NCI-H1092 (cell line): ENCODE measurements at regions not wholly inside any gene's neighbourhood (a gene's known extent, or its start where the extent isn't known, plus 50 kb on each side); places are given as distances from the start of the nearest gene placed in this dataset.
"Not testable (repeated sequence)": the region's sequence is repeated elsewhere in the genome, so short reads cannot be mapped to it uniquely, and the experiment has no call there.

Source experiments
- DNase-seq: peaks from one replicate; lab custom pipeline; 2025; lab: John Stamatoyannopoulos, UW

DNA sequence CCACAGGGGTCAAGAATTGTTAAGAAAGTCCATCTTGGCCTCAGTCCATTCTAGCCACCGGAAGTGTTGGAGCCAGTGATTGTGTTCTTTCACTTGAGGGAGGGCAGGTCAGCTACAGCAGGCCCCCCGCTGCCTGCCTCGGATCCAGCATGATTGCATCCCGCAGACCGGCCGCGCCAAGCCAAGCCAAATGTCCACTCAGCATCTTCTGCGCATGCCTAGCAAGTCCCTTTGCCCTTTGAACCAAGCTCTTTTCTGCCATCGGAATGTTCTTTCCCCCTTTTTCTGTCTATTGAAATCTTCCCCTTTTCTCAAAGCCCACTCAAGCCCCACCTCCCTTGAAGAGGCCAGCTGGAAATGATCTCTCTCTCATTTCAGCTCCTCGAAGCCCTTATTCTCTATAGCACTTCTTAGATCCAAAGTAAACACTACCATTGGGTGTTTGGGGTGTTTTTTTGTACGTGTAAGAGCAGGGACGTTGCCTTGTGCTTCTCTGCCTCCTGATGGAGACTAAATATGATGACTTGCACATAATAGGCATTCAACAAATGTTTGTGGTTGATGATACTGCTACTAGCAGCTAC lies 147.8 kb upstream of the BCOR start:
- no peak for DNase-seq

DNA sequence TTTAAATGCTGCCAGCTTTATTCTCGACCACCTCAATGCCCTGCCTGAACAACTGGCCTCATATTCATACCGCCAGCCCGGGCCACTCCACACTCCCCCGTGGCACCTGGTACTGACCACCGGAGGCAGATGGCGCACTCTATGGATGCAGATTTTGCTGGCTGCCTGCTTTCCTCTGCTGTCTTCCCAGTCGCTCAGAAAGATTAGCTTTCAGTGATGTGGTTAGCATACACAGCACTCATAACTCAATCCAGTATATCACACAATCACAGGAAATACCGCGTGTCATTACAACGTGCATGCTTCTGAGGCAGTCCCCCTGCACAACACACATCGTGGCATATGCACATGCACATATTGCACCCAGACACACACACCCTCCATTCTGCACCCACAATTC lies 147.2 kb upstream of the BCOR start:
- DNase-seq = no peak

DNA sequence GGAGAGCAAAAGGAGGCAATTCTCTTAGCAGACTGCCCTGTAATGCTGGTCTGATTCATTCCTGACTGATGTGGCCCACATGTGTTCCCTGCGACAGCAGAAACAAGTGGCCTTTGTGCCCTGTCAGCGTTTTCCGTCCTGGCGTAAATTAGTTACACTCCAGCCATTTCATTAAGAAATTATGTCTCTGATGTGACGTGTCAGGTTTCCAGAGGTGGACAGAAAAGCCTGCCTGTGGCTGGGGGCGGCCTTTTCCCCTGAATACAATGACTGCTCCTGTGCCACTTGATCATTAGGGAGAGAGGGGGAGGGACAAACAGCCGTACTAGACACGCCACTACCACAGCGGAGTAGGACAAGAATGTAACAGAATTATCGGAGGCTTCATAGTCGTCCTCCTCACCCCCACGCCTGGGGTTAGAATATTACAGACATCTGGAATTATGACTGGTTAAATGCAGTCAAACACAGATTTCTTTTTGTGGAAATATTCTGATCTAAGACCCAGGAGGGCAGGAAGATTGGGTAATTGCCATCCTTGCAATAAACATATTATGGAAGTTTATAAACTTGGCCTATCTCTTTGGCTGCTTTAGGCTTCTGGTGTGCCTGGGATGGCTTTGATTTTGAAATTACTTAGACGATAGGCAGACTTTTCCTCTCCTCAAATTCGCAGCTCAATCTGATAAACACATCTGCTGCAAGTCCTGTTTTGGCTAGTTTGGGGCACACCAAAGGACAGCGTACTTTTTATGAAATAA lies 146.2 kb upstream of the BCOR start:
- DNase-seq = no peak

DNA sequence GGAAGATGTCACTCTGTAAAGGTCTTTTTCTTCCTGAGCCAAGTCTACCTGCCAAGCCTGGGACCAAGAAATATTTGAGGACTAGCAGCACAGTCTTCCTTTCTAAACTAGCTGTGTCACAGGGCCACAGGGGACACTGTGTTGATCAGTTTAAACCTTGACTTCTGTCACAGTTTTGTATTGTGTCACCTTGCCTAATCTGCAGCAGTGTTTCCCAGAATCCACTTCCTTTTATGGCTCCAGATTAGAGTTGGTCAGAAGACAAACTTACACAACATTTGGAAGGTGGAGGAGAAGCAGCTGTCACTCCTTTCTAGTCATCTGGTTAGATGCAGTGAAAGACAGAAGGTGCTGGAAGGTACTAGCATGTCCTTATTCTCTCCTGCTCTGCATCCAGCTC lies 143.1 kb upstream of the BCOR start:
- DNase-seq = no peak

DNA sequence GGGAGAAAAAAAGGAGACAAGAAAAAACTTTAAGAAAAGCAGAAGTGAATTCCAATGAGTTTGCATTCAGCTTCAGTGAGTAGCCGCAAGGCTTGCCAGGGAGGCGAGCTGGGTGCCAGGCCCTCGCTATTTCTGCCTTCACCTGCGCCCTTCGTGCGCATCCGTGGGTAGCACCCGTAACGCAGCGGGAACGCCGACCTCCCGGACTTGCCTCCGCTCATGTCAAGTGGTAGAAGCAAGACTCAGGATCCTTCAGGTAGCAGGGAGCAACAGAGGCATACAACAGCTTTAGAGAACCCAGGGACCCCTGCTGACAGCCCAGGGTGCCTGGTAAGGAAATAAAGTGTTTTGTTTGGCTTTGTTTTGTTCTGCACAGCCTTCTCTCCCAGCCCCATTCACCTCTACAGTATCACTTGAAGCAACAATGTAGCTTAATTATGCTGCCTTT lies 140.0 kb upstream of the BCOR start:
- DNase-seq = no peak

DNA sequence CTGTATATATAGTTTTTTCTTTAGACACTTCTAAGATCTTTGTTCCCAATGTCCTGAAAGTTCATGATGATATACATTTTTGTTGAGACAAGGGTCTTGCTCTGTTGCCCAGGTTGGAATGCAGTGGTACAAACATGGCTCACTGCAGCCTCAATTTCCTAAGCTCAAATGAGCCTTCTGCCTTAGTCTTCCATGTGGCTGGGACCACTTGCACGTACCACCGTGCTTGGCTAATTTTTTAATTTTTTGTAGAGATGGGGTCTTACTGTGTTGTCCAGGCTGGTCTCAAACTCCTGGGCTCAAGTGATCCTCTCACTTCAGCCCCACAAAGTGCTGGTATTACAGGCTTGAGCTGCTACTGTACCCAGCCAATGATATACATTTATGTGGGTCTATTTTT lies 132.9 kb upstream of the BCOR start:
- DNase-seq = no peak

DNA sequence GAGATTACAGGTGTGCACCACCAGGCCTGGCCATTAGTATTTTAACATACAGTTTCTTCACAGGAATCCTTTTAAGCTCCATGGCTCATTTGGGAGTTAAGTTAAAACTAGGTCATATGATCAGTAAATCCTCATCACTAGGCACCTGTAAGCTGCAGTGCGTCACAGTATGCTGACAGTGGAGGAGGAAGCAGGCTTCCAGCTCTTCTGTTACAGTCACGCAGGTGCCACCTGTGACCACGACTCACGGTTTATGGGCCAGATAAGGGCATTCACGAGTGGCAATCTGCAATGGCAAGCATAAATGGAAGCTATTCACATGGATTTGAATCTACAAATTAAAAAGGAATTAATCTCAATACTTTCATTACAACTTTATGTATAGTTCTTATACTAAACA lies 129.4 kb upstream of the BCOR start:
- DNase-seq = no peak

DNA sequence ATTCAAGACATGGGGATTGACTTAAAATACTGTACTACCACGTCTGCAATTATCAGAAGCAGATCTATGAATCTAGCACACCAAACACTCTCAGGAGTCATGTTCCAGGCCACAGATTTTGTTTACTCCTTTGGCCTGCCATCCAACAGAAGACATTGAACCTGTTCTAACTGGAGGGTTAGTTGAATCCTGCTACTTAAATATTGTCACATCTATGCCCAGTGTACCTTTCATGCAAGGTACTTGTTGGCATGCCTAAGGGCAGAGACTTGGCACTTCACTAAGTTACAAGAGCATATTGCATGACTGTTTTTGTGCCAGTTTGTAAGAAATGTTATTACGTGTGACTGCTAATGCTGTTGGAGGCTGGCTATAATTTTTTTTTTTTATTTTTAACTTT lies 126.9 kb upstream of the BCOR start:
- DNase-seq = no peak

DNA sequence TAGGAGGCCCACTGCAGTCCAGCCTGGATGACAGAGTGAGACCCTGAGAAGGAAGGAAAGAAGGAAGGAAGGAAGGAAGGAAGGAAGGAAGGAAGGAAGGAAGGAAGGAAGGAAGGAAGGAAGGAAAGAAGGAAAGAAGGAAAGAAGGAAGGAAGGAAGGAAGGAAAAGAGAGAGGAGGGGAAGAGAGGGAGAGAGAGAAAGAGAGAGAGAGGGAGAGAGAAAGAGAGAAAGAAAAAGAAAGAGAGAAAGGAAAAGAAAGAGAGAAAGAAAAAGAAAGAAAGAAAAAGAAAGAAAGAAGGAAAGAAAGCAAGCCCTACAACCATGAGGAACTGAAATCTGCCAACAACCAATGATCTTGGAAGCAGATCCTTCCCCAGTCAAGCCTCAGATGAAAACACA lies 124.9 kb upstream of the BCOR start:
- not testable (repeated sequence) for DNase-seq

DNA sequence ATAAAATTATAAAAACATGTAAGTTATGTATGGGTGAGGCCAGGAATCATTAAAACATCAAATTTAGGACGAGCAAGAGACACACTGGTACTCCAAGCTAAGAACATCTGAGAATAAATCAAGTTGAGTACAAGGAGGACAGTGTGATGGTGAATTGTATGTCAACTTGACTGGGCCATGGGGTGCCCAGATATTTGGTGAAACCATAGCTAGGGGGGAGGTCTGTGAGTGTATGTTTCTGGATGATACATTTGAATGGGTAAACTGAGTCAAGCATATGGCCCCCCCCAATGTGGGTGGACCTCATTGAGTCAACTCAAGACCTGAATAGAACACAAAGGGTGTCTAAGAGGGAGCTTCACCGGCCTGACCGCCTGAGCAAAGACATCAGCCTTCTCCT lies 115.3 kb upstream of the BCOR start:
- DNase-seq = no peak

DNA sequence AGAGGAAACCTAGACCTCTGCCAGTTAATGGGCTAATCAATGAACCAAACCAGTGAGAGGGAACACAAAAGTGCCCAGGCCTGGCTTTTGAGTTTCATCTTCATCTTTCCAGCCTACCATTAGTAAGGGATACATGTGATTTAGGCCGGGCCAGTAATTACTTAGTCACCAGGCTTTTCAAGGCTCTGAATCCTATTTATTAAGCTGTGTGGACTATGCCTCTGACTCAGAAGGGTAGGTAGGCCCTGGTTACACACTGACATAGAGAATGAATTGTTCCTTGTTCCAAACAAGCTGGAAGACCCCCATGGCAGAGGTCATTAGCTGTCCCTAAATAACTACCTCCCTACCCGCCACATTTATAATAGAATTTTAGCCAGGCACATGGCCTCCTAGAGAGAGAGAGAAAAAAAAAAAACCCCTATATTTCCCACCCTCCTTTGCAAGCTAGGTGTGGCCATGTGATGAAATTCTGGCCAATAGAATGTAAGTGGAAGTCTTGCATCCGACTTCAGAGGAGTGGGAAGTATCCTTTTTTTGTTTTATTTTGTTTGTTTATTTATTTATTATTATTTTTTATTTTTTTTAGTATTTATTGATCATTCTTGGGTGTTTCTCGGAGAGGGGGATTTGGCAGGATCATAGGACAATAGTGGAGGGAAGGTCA lies 112.3 kb upstream of the BCOR start:
- DNase-seq = no peak

DNA sequence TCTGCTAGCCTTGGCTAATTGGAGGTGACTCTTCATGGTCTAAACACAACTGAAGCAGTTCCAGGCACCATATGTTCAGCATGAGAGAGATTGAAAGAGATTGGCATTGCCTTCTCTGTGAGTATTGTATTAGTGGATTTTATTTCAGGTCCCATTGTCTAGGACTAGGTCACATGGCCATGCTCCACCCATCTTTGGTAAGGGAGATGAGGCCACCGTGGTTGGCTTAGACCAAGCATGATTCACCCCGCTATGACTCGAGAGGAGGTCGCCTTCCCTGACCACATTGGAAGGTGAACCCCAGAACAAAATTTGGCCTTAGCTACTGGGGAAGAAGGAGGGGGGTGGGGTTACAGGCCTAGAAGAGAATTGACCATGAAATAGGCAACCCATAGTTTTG lies 109.9 kb upstream of the BCOR start:
- no peak for DNase-seq

DNA sequence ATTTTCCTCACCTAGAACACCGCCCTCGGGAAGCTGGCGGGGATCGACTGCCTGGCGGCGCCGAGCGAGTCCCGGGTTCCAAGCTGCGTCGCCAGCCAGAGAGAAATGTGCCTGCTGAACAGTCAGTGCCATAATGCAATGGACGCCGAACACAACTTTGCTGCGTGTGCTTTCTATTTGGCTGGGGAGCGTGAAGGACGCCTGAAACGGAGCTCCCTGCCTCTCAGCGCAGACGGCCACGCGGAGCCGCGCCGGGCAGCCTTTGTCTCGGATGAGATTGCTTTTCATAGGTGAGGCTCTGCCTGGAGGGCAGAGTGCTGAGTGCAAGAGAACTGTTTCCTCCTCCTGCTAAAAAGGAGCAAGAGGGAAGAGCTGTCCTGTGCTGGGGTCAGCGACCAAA lies 107.7 kb upstream of the BCOR start:
- no peak for DNase-seq

DNA sequence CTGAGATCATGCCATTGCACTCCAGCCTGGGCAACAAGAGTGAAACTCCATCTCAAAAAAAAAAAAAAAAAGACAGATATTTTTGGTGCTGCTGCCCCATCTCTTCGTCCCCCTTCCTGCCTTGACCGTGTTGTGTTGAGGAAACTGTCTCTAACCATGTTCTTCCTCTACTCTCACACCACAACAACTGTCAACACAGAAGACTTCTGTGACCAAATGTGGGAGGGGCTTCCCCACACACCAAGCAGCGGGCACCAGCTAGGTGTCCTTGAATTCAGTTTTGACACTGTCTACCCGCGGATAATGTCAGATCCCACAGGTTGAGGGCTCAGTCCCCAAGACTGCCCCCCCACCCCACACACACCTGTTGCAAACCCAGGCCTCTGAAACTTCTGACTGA lies 104.7 kb upstream of the BCOR start:
- DNase-seq = no peak

DNA sequence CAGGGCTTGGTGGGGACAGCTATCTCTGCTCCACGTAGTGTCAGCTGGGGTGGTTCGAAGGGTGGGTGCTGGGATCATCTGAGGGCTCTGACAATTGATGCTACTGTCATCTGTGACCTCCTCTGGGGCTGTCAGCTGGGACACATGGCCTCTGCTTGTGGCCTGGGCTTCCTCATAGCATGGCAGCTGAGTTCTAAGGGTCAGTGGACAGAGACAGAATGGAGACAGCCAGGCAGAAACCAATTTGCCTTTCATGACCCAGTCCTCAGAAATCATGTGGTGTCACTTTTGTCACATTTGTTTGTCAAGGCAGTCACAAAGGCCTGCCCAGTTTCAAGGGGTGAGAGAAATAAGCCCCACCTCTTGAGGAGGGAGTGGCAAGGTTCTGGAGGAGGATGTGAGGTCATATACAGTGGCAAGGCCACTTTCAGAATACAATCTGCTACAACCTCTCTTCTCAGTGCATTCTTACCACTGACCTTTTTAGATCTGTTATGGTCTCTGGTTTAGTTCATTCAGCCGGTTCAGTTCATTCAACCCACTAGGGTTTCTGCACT lies 103.6 kb upstream of the BCOR start:
- DNase-seq = no peak

DNA sequence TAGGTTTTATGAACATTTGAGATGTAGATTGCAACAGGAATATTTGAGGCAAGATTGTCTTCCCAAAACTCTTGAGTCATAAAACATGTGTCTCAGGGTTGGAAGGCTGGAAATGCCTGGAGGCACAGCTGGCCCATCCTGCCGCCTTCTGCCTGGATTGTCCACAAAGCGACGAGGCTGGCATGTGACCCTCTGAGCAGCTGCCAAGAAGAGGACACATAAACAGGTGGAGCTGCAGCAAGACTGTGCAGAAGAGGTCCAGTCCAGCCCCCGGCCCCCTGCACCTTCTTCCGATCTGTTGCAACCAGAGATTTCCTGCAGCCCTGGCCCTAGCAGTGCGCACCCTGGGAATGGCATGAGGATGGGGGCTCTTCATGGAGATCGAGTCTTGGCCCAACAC lies 101.9 kb upstream of the BCOR start:
- DNase-seq = no peak

DNA sequence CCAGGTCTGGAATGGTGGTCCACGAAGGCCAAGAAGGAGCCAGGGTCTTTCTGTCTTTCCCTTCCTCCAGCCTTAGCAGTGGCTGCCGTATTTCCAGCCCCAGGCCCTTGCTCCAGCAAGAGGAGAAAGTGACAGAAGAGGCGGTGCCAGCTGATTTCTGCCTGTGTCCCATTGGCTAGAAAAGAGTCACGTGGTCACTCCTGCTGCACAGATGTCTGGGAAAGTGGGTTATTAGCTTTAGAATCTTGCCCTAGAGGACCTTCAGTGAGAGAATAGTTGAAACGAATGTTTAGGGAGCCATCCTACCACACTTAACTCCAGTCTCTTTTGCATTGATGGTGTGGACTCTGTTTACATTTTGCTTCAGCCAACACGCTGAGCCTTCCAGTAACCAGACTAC lies 99.3 kb upstream of the BCOR start:
- no peak for DNase-seq

DNA sequence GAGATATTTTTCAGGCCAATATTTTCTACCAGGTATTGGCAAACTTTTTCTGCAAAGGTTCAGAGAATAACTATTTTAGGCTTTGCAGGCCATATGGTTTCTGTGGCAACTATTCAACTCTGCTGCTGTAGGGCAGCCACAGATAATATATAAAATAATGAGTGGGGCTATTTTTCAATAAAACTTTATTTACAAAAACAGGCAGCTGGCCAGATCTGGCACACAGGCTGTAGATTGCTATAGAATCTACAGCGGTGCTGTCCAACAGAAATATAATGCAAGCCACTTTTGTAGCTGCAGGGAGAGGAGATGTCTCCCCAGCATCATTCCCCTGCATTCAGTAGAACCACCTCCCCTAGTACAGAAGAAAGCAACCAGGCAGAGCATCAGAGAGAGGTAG lies 97.6 kb upstream of the BCOR start:
- DNase-seq = no peak

DNA sequence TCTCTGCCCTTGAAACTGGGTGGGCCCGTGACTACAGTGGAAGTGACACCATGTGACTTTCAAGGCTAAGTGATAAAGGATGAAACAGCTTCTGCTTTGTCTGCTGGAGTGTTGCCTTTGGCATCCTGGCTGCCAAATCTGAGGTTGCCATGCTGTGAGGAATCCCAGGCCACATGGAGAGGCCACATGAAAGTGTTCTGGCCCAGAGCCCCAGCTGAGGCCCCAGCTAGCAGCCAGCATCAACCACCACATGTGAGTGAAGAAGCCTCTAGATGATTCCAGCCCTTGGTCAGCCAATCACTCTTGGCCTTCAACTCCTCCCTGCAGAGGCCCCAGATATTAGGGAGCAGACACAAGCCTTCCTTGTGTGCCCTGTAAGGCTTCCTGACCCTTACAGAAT lies 94.4 kb upstream of the BCOR start:
- DNase-seq = no peak

DNA sequence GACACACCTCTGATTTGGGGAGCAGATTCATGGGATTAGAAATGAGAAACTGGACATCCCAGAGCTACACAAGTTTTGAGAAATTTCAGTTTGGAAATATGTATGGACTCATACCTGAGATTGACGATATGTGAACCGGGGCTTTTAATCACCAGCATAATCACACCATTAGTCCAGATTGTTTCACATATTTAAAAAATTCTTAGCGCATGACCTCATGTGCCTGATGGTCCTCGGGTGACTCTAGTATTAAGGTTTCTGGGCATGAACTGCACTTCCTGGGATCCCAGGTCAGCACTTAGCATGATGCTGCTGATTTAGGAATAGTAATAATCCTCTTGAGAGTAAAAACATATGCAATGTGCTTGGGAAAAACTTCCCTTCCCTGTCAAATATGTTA lies 91.9 kb upstream of the BCOR start:
- DNase-seq = no peak

DNA sequence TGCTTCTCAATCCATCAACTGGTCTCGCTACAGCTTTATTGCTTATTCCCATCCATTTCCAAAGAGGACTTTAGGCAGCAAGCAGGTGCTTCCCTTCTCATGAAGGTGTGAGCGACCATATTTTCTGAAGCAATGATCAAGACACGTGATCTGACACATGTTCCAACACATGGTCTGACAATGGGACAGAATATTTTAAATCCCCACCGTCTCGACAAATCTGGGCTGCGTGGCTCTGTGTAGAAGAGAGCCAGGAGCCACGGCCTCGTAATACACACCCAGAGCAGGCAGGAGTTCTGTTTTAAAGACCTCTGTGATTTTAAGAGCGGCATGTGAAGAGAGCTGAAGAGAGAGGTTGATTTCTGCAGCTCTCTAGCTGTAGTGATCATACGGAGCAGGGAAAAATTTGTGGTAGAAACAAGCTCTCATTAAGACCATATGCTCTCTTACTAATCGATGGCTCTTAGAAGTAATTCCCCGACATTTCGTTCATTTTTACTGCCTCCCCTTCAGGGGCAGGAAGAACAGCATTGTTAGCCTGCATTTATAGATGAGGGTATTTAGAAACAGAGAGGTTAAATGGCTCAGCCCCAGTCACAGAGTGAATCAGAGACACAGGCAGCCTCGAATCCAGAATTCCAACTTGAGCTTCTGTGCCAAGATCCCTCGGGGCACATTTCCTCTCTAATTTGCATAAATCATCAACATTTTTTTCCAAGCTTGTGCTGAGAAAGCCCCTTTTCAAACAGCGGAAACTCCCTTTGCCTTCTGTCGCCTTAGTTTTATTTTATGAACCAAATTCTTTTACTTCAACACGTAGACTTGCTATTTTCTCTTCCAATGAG lies 91.0 kb upstream of the BCOR start:
- DNase-seq = no peak

DNA sequence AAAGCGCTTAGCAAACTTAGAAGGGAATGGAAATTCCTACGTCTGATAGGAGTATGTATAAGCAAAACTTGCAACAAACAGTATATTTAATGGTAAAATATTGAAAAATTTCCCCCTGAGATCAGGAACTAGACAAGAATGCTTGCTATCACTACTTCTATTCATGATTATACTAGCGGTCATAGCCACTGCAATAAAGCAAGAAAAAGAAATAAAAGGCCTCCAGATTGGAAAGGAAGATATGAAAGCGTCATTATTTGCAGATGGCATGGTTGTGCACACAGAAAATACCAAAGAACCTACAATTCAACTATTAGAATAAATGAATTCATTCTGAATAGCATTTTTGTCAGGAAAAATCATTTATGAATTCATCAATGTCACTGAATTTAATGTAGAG lies 87.2 kb upstream of the BCOR start:
- DNase-seq = no peak
